Omental fat pad (tissue), 3 donors: ENCODE measurements at regions not wholly inside any gene's neighbourhood (a gene's known extent, or its start where the extent isn't known, plus 50 kb on each side); places are given as distances from the start of the nearest gene placed in this dataset.

Experiments
- ATAC-seq: fragments of 150-250 bp; one replicate; pipeline ENCODE4 v1.9.1; 2016; ENCODE audit warnings: mild to moderate bottlenecking, moderate library complexity; ENCODE audit not compliant: low FRiP score
- DNase-seq: peaks from one replicate; pipeline ENCODE4 v3.0.0-alpha.2; 2019; ENCODE audit warnings: low spot score
- CTCF ChIP-seq, 3 donors: fragments of 450-650 bp; IDR thresholded peaks; one replicate each; pipeline ENCODE4 v1.5.1; 2016 to 2017; ENCODE audit warnings: antibody characterized with exemption in 3 of 3, mild to moderate bottlenecking in 3 of 3, moderate library complexity in 2 of 3

DNA sequence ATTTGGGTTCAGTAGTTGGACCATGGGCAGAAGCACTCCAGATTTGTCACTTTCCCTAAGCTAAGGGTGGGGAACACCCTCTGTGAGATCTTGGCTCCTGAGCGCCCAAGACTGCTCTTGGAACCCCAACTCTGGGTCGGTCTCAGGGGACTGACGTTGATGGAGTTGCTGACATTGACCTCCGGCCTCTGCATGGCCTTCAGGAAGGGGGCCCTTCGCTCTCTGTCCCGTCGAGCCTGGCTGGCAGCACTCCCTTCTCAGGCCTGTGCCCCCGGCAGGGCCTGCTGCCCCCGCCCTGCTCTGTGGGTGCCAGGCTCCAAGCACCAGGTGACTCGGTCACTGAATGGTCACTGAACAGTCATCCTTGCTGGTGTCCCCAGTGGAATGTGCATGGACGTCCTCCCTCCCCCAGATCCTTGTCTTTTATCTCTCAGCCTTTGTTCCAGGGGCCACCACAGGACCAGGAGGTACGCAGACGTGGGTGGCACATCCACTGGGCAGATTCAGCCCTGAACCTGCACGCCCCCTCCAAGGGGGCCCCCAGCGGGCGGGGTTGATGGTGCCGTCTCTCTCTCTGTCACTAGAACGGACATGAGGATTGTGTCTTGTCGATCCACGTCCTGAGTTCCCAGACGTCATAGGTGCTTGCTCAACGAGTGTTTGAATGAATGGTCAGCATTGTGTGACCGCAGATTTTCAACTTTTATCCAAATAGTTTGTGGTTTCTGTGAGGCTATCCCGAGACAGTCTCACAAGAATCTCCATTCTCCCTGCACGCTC lies 314.5 kb downstream of the SEC14L1 start:
- ATAC-seq (no peak), DNase-seq (no peak)
- no peak for TF ChIP-seq CTCF (IDR thresholded peaks at IDR 0.05)

- ATAC-seq, result no peak
- TF ChIP-seq CTCF (IDR thresholded peaks at IDR 0.05), result no peak
- no peak for DNase-seq
Observed at GRCh38 chr17:77455891-77456260, 315.1 kb downstream of the SEC14L1 start.

DNA sequence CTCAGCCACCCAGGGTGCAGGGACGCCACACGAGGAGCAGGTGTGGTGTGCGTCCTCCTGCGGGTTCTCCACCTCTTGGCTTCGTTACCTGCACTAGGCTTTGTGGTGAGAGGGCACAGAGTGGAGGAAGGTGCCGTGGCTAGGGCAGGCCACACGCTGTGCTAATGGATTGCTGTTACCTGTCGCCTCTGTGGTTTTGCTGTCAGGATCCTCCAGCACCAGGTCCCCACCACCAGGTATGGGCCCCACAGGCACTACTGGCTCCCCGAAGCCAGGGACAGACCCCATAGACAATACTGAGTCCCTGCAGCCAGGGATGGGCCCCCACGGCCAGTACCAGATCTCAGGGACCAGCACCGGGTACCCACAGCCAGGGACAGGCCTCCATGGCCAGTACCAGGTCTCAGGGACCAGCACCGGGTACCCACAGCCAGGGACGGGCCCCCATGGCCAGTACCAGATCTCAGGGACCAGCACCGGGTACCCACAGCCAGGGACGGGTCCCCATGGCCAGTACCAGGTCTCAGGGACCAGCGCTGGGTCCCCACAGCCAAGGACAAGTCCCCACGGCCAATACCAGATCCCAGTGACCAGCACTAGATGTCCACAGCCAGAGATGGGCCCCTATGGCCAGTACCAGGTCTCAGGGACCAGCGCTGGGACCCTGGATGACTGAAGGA lies 315.6 kb downstream of the SEC14L1 start:
- no peak for ATAC-seq
- DNase-seq, result no peak
- no peak for TF ChIP-seq CTCF (IDR thresholded peaks at IDR 0.05)

DNA sequence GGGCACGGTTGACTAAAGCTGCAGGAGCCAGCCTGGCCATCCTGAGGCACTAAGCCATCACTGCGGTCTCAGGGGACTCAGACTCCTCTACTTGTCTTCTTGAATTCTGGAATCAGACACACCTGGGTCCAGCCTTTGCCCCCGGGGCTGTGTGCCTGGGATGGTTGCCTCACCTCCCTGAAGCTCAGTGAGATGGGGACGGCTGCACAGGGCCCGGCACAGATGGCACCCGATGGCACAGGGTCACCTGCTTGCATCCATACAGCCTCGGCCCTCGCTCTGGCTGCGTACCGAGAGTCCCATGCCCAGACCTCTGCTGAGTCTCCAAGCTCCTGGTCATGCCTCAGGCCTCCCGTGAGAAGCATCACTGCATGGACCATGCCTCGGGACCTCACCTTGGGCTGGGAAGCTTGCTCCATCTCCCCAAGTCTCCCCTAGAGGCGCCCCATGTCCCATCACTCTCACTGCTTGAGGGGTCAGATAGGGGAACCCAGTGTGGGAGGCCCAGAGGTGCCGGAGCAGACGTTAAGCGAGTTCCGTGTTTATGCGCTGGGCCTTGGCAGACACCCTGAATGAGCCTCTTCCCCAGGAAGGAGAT lies 316.3 kb downstream of the SEC14L1 start:
- TF ChIP-seq CTCF (IDR thresholded peaks at IDR 0.05), result no peak
- ATAC-seq (no peak), DNase-seq (no peak)

DNA sequence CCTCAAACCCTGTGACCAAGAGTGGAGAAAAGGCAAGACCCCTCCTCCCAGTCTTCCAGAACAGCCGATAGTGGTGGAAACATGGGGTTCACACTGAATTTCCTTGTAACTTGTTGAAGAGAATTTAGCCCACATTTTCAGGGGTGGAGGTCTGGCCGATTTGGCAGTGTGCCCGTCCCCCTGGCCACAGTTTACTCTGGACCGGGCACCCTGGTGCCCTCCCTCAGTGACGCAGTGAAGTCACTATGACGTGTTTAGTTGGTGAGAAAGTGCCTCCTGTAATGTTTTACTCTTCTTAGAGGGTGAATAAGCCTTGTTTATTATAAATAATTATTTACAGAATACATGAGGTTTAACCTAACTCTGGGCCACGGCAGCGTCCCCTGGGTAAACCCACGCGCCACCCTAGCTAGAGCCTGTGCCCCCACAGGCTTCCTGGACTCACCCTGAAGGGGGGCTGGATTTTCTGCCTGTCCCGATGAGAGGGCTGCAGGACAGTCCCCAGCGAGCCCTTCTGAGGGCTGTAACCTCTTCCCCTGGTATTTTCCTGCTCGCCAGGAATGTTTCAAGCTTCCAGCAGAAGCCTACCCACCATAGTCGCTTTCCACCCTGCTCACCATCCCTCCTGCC lies 316.9 kb downstream of the SEC14L1 start:
- ATAC-seq, result no peak
- no peak for TF ChIP-seq CTCF (IDR thresholded peaks at IDR 0.05)
- no peak for DNase-seq

DNA sequence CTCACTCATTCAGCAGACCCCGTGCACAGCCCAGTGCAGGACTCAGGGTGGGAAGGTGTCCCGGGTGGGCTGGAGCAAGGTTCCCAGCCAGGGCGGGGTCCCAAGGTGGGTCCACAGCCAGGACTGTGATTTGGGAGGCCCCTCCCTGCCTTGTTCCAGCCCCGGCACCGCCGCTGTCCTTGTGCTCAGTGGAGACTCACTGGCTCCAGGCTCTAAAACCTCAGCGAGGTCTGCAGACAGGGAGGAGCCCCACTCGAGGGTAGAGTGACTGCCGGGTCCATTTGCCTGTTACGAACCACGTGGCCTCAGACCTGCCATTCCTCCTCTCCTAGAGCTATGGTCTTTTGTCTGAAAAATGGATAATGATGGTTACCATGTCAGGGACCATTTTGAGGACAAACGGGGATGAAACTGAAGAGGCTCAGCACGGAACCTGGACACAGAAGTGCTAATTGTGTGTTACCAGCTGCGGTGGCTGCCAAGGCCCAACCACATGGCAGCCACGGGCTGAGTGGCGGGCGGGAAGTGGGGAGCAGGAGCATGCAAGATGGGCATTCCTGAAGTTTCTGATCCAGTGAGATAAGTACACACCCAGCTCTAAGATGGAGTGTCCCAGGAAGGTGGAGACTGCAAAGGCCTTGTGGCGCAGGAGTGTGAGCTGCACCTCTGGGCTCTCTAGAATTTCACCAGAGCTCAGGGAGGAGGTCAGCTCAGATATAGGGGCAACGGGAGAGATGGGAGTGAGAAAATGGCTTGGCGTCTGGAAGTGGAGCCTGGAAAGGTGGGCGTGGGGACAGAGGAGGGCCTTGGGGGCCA lies 317.6 kb downstream of the SEC14L1 start:
- TF ChIP-seq CTCF (IDR thresholded peaks at IDR 0.05), result no peak
- DNase-seq, result no peak
- no peak for ATAC-seq
